Kidney glomerular epithelial cell (primary cell): ENCODE measurements at regions not wholly inside any gene's neighbourhood (a gene's known extent, or its start where the extent isn't known, plus 50 kb on each side); places are given as distances from the start of the nearest gene placed in this dataset.
"Not testable (repeated sequence)": the region's sequence is repeated elsewhere in the genome, so short reads cannot be mapped to it uniquely, and the experiment has no call there.

ENCODE experiments used
- DNase-seq: peaks from one replicate; lab custom pipeline; 2025; lab: John Stamatoyannopoulos, UW

- no peak for DNase-seq
Measured at GRCh38 chr4:156312261-156312847, 358.7 kb upstream of the CTSO start.

GRCh38 chr4:156309031-156309430, 355.4 kb upstream of the CTSO start:
- no peak for DNase-seq

GRCh38 chr4:156303708-156304107, 350.0 kb upstream of the CTSO start:
- DNase-seq = no peak

GRCh38 chr4:156298230-156298629, 344.6 kb upstream of the CTSO start:
- DNase-seq = peak; percentile 79

- no peak for DNase-seq
Measured at GRCh38 chr4:156295676-156296195, 342.1 kb upstream of the CTSO start.

- peak; percentile 84 for DNase-seq
Measured at GRCh38 chr4:156294577-156294976, 340.9 kb upstream of the CTSO start.

GRCh38 chr4:156293657-156294297, 340.1 kb upstream of the CTSO start:
- peak; percentile 17 for DNase-seq

- peak; percentile 36 for DNase-seq
Measured at GRCh38 chr4:156291317-156291716, 337.7 kb upstream of the CTSO start.

- no peak for DNase-seq
Measured at GRCh38 chr4:156290811-156291210, 337.1 kb upstream of the CTSO start.

GRCh38 chr4:156290026-156290425, 336.4 kb upstream of the CTSO start:
- not testable (repeated sequence) for DNase-seq

GRCh38 chr4:156280686-156281085, 327.0 kb upstream of the CTSO start:
- no peak for DNase-seq

GRCh38 chr4:156265407-156265806, 311.7 kb upstream of the CTSO start:
- DNase-seq = no peak

- no peak for DNase-seq
Measured at GRCh38 chr4:156261230-156261629, 307.6 kb upstream of the CTSO start.

GRCh38 chr4:156255230-156256007, 301.8 kb upstream of the CTSO start:
- no peak for DNase-seq

GRCh38 chr4:156252358-156252921, 298.8 kb upstream of the CTSO start:
- DNase-seq = no peak

GRCh38 chr4:156251373-156252065, 297.9 kb upstream of the CTSO start:
- DNase-seq = no peak

GRCh38 chr4:156248917-156249316, 295.3 kb upstream of the CTSO start:
- DNase-seq = no peak

- no peak for DNase-seq
Measured at GRCh38 chr4:156247470-156247869, 293.8 kb upstream of the CTSO start.

GRCh38 chr4:156243015-156243414, 289.3 kb upstream of the CTSO start:
- DNase-seq = no peak

- DNase-seq = no peak
Measured at GRCh38 chr4:156242390-156242789, 288.7 kb upstream of the CTSO start.

GRCh38 chr4:156241896-156242295, 288.2 kb upstream of the CTSO start:
- no peak for DNase-seq

- no peak for DNase-seq
Measured at GRCh38 chr4:156238171-156238570, 284.5 kb upstream of the CTSO start.
